NCI-H1092 (cell line): ENCODE measurements at regions not wholly inside any gene's neighbourhood (a gene's known extent, or its start where the extent isn't known, plus 50 kb on each side); places are given as distances from the start of the nearest gene placed in this dataset.

Experiments used
- DNase-seq: peaks from one replicate; lab custom pipeline; 2025; lab: John Stamatoyannopoulos, UW

DNA sequence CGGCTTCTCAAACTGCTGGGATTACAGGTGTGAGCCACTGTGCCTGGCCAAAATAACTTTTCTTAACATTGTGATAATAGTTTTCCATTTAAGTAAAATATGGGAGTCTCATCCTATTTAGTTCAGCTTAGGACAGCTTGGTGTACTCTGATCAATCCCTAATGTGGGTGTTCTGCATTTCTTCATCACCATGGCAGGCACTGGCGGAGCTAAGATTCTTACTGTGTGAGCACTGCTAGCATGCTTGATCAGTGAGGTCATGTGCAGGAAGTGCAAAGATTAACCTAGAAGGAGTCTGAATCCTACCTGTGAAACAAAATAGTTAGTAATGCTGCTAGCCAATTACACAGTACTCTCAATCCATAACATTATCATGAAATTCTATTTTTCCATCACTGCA is 1684.2 kb upstream of the SLC10A2 start:
- no peak for DNase-seq

- no peak for DNase-seq
Measured at GRCh38 chr13:104740641-104741222, 1674.5 kb upstream of the SLC10A2 start.

DNA sequence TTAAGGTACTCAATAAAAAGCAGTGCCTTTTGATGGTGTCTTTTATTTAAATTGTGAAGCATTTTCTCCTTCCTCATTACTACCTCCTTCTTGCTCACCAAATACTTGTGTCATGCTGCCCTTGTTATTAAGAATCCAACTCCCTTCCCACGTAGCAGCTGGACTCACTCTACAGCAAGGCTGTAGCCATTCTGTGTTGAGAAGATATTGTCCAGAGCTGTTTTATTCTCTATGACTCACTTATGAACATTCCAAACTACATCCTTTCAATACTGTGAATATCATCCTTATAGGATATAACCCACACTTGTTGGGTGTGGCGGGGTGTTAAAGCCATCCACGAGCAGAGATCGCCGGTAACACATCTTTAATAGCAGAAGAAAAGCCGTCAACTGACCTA is 1671.5 kb upstream of the SLC10A2 start:
- no peak for DNase-seq

- DNase-seq, result no peak
Measured at GRCh38 chr13:104733427-104733826, 1667.2 kb upstream of the SLC10A2 start.

DNA sequence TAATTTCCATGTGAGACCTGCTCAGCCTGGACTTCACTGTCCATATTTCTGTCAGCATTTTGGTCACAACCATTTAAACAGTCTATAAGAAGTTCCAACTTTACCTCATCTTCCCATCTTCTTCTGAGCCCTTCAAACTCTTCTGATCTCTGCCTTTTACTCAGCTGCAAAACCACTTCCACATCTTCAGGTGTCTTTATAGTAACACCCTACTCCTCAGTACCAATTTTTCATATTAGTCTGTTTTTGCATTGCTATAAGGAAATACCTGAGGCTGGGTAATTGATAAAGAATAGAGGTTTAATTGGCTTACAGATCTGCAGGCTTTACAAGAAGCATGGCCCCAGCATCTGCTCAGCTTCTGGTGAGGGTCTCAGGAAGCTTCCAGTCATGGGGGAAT is 1648.9 kb upstream of the SLC10A2 start:
- DNase-seq, result no peak

GRCh38 chr13:104705031-104705750 is 1639.0 kb upstream of the SLC10A2 start:
- no peak for DNase-seq

- no peak for DNase-seq
Measured at GRCh38 chr13:104701591-104701990, 1635.4 kb upstream of the SLC10A2 start.

DNA sequence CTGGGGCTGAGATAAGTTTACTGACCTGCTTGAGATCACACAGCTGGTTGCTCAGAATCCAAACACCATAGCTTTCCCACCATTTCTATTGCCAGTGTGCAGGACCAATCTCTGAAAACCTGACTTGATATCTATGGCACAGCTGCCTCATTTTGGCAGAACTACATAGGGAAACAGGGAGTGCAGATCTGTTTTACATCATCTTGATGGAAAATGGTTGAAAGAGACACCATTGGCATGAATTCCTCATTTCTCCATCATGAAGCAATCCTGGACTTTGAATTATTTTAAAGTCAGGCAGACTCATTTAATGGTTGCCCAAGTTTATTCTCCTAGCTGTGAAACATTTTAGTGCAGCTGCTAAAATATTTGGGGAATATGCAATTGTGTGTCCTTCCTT is 1628.2 kb upstream of the SLC10A2 start:
- no peak for DNase-seq

DNA sequence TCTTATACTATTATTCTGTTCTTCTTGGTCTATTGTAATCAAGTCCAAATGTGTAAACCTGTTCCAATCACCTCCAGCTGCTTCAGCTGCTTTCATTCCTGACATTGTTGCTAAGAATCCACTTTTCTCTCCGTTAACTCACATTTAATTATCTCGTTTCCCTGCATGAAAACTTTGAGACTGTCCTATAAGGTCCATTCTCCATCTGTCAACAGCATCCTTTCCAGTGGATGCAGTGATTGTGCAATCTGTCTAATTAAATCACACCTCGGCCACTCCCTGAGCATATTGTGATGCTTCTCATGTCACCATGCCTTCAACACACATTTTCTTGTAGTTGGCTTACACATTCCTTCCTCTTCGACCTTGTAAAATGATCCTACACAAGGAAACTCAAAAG is 1626.9 kb upstream of the SLC10A2 start:
- no peak for DNase-seq

DNA sequence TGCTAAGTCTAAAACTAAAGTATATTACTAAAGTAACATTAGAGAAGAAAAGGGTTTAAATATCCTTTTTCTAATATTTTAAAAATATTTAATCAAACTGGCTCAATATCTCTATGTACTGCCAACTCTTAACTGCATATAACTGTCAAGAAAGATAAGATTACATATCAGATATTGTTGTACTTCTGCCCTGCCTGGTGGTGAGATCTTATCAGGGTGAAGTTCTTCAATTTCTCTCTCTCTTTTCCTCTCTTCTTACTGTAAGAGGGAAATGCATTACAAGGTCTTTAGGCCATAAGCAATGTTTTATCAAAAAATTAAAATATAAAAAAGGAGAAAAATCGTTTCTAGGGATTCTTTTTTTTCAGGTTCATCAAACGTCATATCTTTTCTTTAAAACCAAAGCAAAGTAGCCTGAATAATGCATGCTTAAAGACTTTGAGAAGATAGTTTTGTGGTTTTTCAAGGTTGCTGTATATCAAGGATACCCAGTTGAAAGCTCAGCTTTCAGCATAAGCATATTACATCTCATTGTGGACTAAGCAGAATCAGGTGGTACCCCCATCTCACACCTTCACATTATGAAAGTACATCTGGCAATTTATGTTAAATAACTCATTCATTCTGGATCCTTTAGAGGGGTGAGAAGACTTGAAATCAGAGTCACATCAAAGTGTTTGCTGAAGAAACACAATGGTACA is 1625.7 kb upstream of the SLC10A2 start:
- no peak for DNase-seq

GRCh38 chr13:104686484-104686883 is 1620.3 kb upstream of the SLC10A2 start:
- no peak for DNase-seq

GRCh38 chr13:104683789-104684188 is 1617.6 kb upstream of the SLC10A2 start:
- no peak for DNase-seq

DNA sequence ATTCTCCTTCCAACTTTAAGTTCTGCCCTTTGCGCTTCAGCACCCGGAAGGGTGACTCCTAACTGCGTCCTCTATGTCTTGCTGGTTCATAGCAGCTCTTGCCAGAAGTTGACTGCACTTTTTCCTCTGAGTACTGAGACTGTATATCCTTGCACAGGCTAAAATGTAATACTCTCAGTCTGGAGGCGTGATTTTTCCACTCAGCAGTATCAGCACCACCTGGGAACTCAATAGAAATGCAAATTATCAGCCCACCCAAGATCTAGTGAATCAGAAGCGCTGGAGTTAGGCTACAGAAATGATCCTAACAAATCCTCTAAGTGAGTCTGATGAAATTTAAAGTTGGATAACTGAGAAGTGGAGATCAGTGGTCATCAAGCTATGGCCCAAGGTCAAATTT is 1611.9 kb upstream of the SLC10A2 start:
- DNase-seq, result no peak

DNA sequence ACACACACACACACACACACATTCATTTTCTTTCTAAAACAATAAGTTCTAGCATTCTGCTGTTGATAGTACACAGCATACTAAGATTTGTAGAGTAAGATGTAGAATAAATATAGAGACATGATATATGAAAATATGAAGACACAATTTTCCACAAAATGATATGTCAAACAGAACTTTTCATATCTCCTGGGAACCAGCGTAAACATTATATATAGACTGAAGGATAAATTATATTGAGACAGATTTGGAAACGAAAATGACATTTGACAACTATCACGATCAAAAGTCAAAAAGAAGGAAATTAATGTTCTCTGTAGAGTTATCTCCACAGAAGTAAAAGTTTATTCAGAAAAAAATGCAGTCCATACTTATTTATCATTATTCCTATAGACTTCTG is 1605.7 kb upstream of the SLC10A2 start:
- DNase-seq, result no peak

DNA sequence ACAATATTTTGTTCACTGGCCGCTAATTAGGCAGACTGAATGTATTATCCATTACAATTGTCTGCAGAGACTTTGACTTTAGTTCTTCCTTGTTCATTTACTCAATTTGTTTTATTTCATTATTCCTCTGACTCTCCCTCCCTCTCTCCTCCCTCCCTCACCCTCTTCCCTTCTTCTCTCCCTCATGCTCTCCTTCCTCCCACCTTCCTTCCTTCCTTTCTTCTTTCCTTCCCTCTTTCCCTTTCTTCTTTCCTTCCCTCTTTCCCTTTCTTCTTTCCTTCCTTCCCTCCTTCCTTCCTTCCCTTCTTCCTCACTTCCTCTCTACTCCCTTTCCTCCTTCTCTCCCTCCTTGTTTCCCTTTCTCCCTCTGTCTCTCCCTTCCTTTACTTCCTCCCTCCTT is 1591.0 kb upstream of the SLC10A2 start:
- DNase-seq, result no peak

DNA sequence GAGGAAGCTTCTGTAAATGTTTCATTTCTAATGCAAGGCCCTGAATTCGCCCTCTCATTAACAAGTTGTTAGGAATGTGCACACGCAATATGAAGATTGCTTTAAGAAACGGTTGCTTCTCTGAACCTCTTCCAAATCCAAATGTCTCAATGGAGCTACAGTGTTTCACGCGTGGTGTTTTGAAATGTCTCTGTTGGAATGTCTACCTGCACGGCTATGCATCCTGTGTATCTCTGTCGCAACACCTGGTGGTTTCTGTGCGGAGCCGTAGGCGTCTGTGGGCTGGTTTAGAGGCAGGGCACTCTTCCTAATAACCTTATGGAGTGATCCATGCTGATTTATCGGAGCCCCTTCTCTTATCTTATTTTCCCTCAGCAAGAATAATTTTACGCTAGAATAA is 1584.2 kb upstream of the SLC10A2 start:
- DNase-seq, result no peak

GRCh38 chr13:104648291-104648690 is 1582.1 kb upstream of the SLC10A2 start:
- DNase-seq, result no peak

- DNase-seq, result no peak
Measured at GRCh38 chr13:104645786-104646185, 1579.6 kb upstream of the SLC10A2 start.

- no peak for DNase-seq
Measured at GRCh38 chr13:104641309-104641708, 1575.1 kb upstream of the SLC10A2 start.

GRCh38 chr13:104635879-104636278 is 1569.7 kb upstream of the SLC10A2 start:
- DNase-seq, result no peak

DNA sequence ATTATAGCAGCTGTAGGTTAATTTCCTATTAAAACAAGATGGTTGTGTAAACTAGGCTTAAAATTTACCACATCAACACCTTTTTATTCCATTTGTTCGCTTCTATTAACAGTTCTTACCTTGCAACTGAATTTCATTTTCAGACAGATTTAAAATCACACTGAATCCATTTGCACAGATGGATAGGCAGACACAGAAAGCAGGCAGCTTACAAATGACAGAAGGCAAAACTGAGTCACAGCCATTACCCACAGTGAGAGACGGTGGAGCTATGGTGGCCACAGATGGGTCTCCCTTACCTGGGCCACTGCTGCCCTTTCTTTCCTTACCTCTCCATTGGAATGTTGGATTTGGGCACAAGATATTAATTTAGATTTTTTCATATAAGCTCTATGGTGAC is 1567.8 kb upstream of the SLC10A2 start:
- no peak for DNase-seq

- peak; percentile 57 for DNase-seq
Measured at GRCh38 chr13:104632736-104633135, 1566.5 kb upstream of the SLC10A2 start.

- no peak for DNase-seq
Measured at GRCh38 chr13:104625201-104625600, 1559.0 kb upstream of the SLC10A2 start.
